Loucy (cell line): ENCODE measurements at regions not wholly inside any gene's neighbourhood (a gene's known extent, or its start where the extent isn't known, plus 50 kb on each side); places are given as distances from the start of the nearest gene placed in this dataset.

ENCODE experiments used
- H2AFZ ChIP-seq: fragments of 200-600 bp; sonication (generic); 2 replicates; pipeline ENCODE4 v1.6.0; 2016; ENCODE audit warnings: antibody characterized with exemption, mild to moderate bottlenecking, low read length, moderate library complexity
- H3F3A ChIP-seq: fragments of 200-600 bp; 2 replicates; pipeline ENCODE4 v1.6.0; 2016; ENCODE audit warnings: antibody characterized with exemption, low read depth, mild to moderate bottlenecking
- H3K27me3 ChIP-seq: fragments of 200-600 bp; sonication (generic); 2 replicates; pipeline ENCODE4 v1.6.1; 2014; ENCODE audit warnings: low read length, mild to moderate bottlenecking; ENCODE audit not compliant: insufficient read depth, poor library complexity, severe bottlenecking
- H3K36me3 ChIP-seq: fragments of 200-600 bp; sonication (generic); 2 replicates; pipeline ENCODE4 v1.6.1; 2016; ENCODE audit warnings: low read length; ENCODE audit not compliant: insufficient read depth
- H3K4me1 ChIP-seq: fragments of 200-600 bp; sonication (generic); 2 replicates; pipeline ENCODE4 v1.5.1; 2014; ENCODE audit warnings: low read length, mild to moderate bottlenecking; ENCODE audit not compliant: insufficient read depth, poor library complexity, severe bottlenecking
- H3K4me2 ChIP-seq: fragments of 200-600 bp; sonication (generic); 2 replicates; pipeline ENCODE4 v1.6.0; 2014; ENCODE audit warnings: antibody characterized with exemption, low read length, low read depth, mild to moderate bottlenecking; ENCODE audit not compliant: poor library complexity, severe bottlenecking
- H3K4me3 ChIP-seq: fragments of 200-600 bp; sonication (generic); 2 replicates; pipeline ENCODE4 v1.5.1; 2014; ENCODE audit warnings: low read length, mild to moderate bottlenecking, mixed read lengths; ENCODE audit not compliant: poor library complexity, severe bottlenecking
- H3K79me2 ChIP-seq: fragments of 200-600 bp; sonication (generic); 2 replicates; pipeline ENCODE4 v1.6.1; 2014; ENCODE audit warnings: low read length; ENCODE audit not compliant: insufficient read depth
- H3K9ac ChIP-seq: fragments of 200-600 bp; sonication (generic); 2 replicates; pipeline ENCODE4 v1.6.0; 2014; ENCODE audit warnings: mild to moderate bottlenecking, low read depth, low read length, moderate library complexity; ENCODE audit not compliant: poor library complexity, severe bottlenecking
- H3K9me2 ChIP-seq: fragments of 200-600 bp; sonication (generic); replicated peaks from 2 replicates; pipeline ENCODE4 v1.6.1; 2016; ENCODE audit warnings: low read depth, low read length, mixed read lengths
- H3K9me3 ChIP-seq: fragments of 200-600 bp; sonication (generic); 2 replicates; pipeline ENCODE4 v1.6.1; 2014; ENCODE audit warnings: mild to moderate bottlenecking, antibody characterized with exemption, low read length, low read depth; ENCODE audit not compliant: insufficient read depth
- H4K20me1 ChIP-seq: fragments of 200-600 bp; sonication (generic); 2 replicates; pipeline ENCODE4 v1.6.0; 2014; ENCODE audit warnings: antibody characterized with exemption, low read length, mild to moderate bottlenecking; ENCODE audit not compliant: insufficient read depth, poor library complexity, severe bottlenecking
- EZH2phosphoT487 ChIP-seq: fragments of 200-600 bp; IDR thresholded peaks from 2 replicates; pipeline ENCODE4 v1.6.1; 2018; ENCODE audit warnings: antibody characterized with exemption, mild to moderate bottlenecking, moderate library complexity, borderline replicate concordance
- TF ChIP-seq, protein P1 (sequence below): fragments of 200-600 bp; sonication (generic); conservative IDR thresholded peaks from 2 replicates; pipeline ENCODE4 v1.5.1; 2014; ENCODE audit warnings: mild to moderate bottlenecking, antibody characterized with exemption, low read length

DNA sequence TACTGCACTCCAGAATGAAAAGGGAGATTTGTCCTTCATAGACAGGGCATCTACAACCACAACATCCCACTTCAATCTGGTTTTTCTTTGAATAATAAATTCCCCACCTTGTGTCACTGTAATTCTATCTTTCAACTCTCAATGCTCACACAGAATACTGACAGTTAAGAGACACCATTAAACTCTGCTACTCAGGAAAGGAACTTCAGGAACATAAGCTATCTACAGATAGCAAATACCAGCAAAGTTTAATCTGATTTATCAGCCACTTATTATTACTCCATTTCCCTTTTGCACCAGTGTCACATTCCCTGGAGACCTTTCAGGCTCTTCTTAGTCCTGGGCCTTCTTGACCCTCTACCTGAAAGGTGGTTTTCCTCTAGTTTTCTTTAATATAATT, 152.0 kb upstream of the LPP start:
- TF ChIP-seq EZH2phosphoT487, result no peak
- TF ChIP-seq, protein P1, sequence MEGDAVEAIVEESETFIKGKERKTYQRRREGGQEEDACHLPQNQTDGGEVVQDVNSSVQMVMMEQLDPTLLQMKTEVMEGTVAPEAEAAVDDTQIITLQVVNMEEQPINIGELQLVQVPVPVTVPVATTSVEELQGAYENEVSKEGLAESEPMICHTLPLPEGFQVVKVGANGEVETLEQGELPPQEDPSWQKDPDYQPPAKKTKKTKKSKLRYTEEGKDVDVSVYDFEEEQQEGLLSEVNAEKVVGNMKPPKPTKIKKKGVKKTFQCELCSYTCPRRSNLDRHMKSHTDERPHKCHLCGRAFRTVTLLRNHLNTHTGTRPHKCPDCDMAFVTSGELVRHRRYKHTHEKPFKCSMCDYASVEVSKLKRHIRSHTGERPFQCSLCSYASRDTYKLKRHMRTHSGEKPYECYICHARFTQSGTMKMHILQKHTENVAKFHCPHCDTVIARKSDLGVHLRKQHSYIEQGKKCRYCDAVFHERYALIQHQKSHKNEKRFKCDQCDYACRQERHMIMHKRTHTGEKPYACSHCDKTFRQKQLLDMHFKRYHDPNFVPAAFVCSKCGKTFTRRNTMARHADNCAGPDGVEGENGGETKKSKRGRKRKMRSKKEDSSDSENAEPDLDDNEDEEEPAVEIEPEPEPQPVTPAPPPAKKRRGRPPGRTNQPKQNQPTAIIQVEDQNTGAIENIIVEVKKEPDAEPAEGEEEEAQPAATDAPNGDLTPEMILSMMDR, result no peak
- Histone ChIP-seq H3K79me2 (no peaks in the 10 kb centered on the region), H3K4me2 (peak overlapping the region; percentile 89)

DNA sequence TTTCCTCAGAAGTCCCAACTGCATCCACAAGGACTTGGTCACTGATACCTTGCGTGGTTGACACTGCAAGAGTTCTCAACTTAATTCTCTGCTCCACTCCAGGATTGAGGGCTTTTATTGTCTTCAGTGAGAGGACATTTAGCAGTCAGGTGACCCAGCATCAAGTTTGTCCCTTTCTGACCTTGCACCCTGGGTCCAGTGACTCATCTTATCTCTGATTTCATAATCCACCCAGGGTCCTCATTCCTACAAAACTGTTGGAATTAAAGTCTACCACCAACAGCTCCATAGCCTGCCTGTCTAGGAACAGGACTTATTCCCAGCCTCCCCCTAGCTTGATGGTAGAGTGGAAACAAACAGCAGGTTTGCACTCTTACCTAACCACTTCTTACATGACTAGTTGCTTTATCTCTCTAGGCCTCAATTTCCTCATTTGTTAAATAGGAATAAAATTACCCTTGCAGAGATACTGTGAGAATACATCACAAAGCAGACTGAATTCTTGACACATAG, 151.3 kb upstream of the LPP start:
- Histone ChIP-seq H3K4me2 (peak overlapping the region; percentile 89), H4K20me1 (no peaks in the 10 kb centered on the region), H3K4me3 (no peak overlapping the region), H3K79me2 (no peaks in the 10 kb centered on the region), H3K9me3 (no peaks in the 10 kb centered on the region), H3K9me2 (no peaks in the 10 kb centered on the region), H3K36me3 (no peaks in the 10 kb centered on the region), H3F3A (peaks cover 4% of the 10 kb centered on the region; the same call in 1 of the 2 replicates), H3K27me3 (no peaks in the 10 kb centered on the region), H3K9ac (peak overlapping the region; percentile 76), H3K4me1 (peaks cover 83% of the 10 kb centered on the region), H2AFZ (no peak overlapping the region)
- TF ChIP-seq, protein P1, result no peak
- TF ChIP-seq EZH2phosphoT487, result no peak

More for the DNA sequence above, 152.0 kb upstream of the LPP start:
- Histone ChIP-seq H3K9me3 (no peaks in the 10 kb centered on the region), H3K4me3 (no peak overlapping the region), H3F3A (peaks cover 4% of the 10 kb centered on the region; the same call in 1 of the 2 replicates), H2AFZ (no peak overlapping the region), H4K20me1 (no peaks in the 10 kb centered on the region), H3K9ac (peak overlapping the region; percentile 76), H3K4me1 (peaks cover 87% of the 10 kb centered on the region), H3K36me3 (no peaks in the 10 kb centered on the region), H3K9me2 (no peaks in the 10 kb centered on the region), H3K27me3 (no peaks in the 10 kb centered on the region)

DNA sequence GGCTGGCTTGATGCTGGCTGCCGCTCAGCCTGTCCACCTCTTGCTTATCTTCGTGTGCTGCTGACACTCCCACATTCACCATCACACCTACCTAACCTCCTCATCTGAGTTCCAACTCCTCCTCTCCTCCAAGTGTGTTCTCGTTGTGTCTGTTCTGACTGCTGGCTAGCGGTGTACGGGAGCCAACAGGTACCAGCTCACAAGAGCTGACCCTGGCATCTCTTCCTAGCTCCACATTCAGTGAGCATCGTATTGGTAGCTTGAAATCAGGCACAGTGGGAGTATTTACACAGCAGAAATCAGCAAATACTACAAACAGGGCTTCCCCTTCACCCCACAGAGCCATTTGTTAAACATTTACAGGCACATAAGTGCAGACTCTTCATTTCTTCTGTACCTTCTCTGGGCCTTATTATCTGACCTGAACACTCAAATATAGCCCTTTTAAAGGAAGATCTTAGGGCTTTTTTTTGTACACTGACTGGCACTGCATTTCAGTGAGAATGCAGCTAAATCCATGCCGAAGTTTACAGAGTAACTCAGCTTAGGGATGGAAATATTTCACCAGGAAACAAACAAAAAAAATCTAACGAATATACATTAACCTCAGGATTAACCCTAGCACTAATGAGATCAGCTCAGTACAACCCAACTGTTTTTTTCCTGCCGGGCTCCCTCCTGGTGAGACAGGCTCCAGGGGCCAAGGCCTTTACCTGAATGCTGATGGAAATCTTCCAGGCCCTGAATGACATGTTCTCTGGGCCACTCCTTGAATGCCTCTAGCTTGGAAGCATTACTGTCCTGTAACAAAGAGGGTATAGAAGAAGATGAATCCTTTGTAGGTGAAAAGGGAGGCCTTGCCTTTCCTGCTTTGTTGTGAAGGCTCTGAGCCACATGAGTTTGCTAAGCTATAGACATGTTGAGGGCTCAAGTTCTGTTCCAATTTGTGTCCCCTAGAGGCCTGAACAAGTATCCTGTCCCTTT, 150.5 kb upstream of the LPP start:
- no peaks in the 10 kb centered on the region for H3K36me3 ChIP-seq
- H3K9me2 ChIP-seq, result no peaks in the 10 kb centered on the region
- no peaks in the 10 kb centered on the region for H3K27me3 ChIP-seq
- no peak overlapping the region for H3K4me2 ChIP-seq
- H2AFZ ChIP-seq, result peak overlapping the region; percentile 70
- peak overlapping the region; percentile 41 for H3K9ac ChIP-seq
- H4K20me1 ChIP-seq, result no peaks in the 10 kb centered on the region
- no peaks in the 10 kb centered on the region for H3K79me2 ChIP-seq
- peaks cover 4% of the 10 kb centered on the region; the same call in 1 of the 2 replicates for H3F3A ChIP-seq
- peaks cover 75% of the 10 kb centered on the region for H3K4me1 ChIP-seq
- H3K9me3 ChIP-seq, result no peaks in the 10 kb centered on the region
- H3K4me3 ChIP-seq, result no peak overlapping the region
- no peak for TF ChIP-seq EZH2phosphoT487
- TF ChIP-seq, protein P1, result no peak
